ENCODE measurements at regions not wholly inside any gene's neighbourhood (a gene's known extent, or its start where the extent isn't known, plus 50 kb on each side); places are given as distances from the start of the nearest gene placed in this dataset.

DNA sequence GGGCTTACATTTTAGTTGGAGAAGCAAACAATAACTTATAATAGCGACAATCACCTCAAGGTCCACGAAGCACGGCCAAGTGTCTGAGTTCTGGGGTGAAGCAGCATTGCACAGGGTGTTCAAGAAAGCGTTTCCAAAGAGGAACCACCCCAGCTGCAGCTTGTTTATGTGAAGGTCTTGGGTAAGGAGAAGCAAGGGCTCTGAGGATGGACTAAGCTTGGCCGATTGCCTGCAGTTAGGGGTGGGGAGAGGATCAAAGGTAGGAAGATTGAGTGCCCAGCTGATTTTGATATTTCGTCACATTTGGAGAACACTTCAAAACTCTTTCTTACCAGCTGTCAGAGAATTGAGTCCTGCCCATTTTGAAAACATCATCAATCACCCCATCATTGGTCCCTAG lies 321.6 kb upstream of the DNAJC19 start:
- peaks cover 2% of the 10 kb centered on the region for H3K4me1 ChIP-seq (ENCODE audit: insufficient read depth)
- H3K36me3 ChIP-seq (ENCODE audit: insufficient read depth) = no peaks in the 10 kb centered on the region
- no peak for DNase-seq (ENCODE audit: extremely low spot score)
- H3K4me3 ChIP-seq (ENCODE audit: low read depth, low read length) = no peak overlapping the region
- H3K27ac ChIP-seq (ENCODE audit: low read depth) = no peak overlapping the region
- WGBS = 58% methylated on average over 6 of the region's 6 CpGs

DNA sequence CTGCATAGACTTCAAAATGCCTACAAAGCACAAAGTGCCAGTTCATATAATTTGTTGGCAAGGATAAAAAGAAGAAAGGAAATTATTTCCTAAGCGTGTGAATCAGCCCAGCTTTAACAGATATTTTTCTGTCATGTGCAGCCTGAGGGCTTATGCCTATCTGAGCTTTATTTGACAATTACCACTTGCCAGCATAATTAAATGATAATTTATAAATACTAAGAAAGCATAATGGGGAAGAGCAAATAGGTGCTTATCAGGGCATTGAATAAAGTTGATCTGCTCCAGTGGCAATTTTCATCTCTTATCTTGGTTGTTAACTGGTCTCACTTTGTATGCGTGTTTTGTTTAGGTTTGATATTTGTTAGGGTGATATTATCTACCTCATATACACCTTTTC lies 313.4 kb upstream of the DNAJC19 start:
- Histone ChIP-seq H3K4me1 (ENCODE audit: insufficient read depth) (no peaks in the 10 kb centered on the region), H3K4me3 (ENCODE audit: low read depth, low read length) (no peak overlapping the region), H3K27ac (ENCODE audit: low read depth) (no peak overlapping the region), H3K36me3 (ENCODE audit: insufficient read depth) (no peaks in the 10 kb centered on the region)
- WGBS = 70% methylated on average over 2 of the region's 2 CpGs
- DNase-seq (ENCODE audit: extremely low spot score) = no peak

- WGBS = 52% methylated on average over 2 of the region's 2 CpGs
- no peak for DNase-seq (ENCODE audit: extremely low spot score)
- H3K27ac ChIP-seq (ENCODE audit: low read depth) = no peak overlapping the region
- H3K4me1 ChIP-seq (ENCODE audit: insufficient read depth) = no peaks in the 10 kb centered on the region
- H3K36me3 ChIP-seq (ENCODE audit: insufficient read depth) = no peaks in the 10 kb centered on the region
- H3K4me3 ChIP-seq (ENCODE audit: low read depth, low read length) = no peak overlapping the region
Observed at GRCh38 chr3:181300033-181300432, 310.5 kb upstream of the DNAJC19 start.

DNA sequence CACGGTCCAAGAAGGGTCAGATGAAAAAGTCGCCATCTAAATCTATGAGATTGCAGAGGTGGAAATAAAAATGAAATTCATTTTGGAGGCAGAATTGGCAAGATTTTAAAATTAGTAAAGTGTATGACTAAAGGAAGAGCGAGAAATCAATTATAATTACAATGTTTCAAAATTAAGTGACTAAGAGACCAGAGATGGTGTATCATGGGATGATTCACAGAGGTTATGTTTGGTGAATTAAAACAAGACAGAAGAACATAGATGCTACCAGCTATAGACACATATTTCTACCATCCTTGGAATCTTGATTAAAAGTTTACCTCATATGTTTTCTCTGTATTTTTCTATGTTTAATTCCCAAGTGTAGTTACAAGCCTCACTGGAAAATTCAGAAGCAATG lies 308.9 kb upstream of the DNAJC19 start:
- no peaks in the 10 kb centered on the region for H3K36me3 ChIP-seq (ENCODE audit: insufficient read depth)
- no peaks in the 10 kb centered on the region for H3K4me1 ChIP-seq (ENCODE audit: insufficient read depth)
- 86% methylated on average over 3 of the region's 3 CpGs for WGBS
- DNase-seq (ENCODE audit: extremely low spot score) = no peak
- no peak overlapping the region for H3K4me3 ChIP-seq (ENCODE audit: low read depth, low read length)
- H3K27ac ChIP-seq (ENCODE audit: low read depth) = no peak overlapping the region

DNA sequence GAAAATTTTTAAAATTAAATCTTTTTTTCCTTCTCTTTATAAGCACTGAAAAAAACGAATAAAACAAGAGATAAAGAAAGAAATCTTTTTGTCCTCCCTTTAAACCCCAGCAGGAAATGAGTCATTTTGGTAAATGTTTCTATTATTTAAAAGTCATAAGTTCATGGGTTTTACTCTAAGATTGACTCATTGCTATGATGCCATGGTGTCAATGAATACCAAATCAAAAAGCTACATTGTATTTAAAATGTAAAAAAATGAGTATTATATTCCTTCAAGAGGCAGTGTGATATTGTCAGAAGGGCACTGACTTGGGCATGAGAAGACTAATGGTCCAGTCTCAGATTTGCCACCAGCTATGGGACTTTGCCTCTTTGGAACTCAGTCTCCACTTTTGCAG lies 303.4 kb upstream of the DNAJC19 start:
- 20% methylated on average over 1 of the region's 1 CpG for WGBS
- H3K27ac ChIP-seq (ENCODE audit: low read depth) = no peak overlapping the region
- H3K4me3 ChIP-seq (ENCODE audit: low read depth, low read length) = no peak overlapping the region
- no peaks in the 10 kb centered on the region for H3K36me3 ChIP-seq (ENCODE audit: insufficient read depth)
- H3K4me1 ChIP-seq (ENCODE audit: insufficient read depth) = no peaks in the 10 kb centered on the region
- DNase-seq (ENCODE audit: extremely low spot score) = no peak

GRCh38 chr3:181290941-181291340 lies 301.4 kb upstream of the DNAJC19 start:
- no peak overlapping the region for H3K4me3 ChIP-seq (ENCODE audit: low read depth, low read length)
- 59% methylated on average over 3 of the region's 3 CpGs for WGBS
- DNase-seq (ENCODE audit: extremely low spot score) = no peak
- H3K36me3 ChIP-seq (ENCODE audit: insufficient read depth) = no peaks in the 10 kb centered on the region
- no peaks in the 10 kb centered on the region for H3K4me1 ChIP-seq (ENCODE audit: insufficient read depth)
- no peak overlapping the region for H3K27ac ChIP-seq (ENCODE audit: low read depth)

- H3K4me1 ChIP-seq (ENCODE audit: insufficient read depth) = no peaks in the 10 kb centered on the region
- 84% methylated on average over 4 of the region's 4 CpGs for WGBS
- H3K4me3 ChIP-seq (ENCODE audit: low read depth, low read length) = no peak overlapping the region
- no peak for DNase-seq (ENCODE audit: extremely low spot score)
- no peaks in the 10 kb centered on the region for H3K36me3 ChIP-seq (ENCODE audit: insufficient read depth)
- H3K27ac ChIP-seq (ENCODE audit: low read depth) = no peak overlapping the region
Observed at GRCh38 chr3:181289306-181289705, 299.8 kb upstream of the DNAJC19 start.

GRCh38 chr3:181288145-181288544 lies 298.6 kb upstream of the DNAJC19 start:
- no peak for DNase-seq (ENCODE audit: extremely low spot score)
- WGBS = 48% methylated on average over 3 of the region's 3 CpGs

GRCh38 chr3:181279239-181279565 lies 289.7 kb upstream of the DNAJC19 start:
- Histone ChIP-seq H3K36me3 (ENCODE audit: insufficient read depth) (no peaks in the 10 kb centered on the region), H3K4me3 (ENCODE audit: low read depth, low read length) (no peak overlapping the region), H3K27ac (ENCODE audit: low read depth) (no peak overlapping the region), H3K4me1 (ENCODE audit: insufficient read depth) (no peaks in the 10 kb centered on the region)
- DNase-seq (ENCODE audit: extremely low spot score) = no peak
- 77% methylated on average over 2 of the region's 2 CpGs for WGBS

More at GRCh38 chr3:181288145-181288544, 298.6 kb upstream of the DNAJC19 start:
- H3K27ac ChIP-seq (ENCODE audit: low read depth) = no peak overlapping the region
- H3K36me3 ChIP-seq (ENCODE audit: insufficient read depth) = no peaks in the 10 kb centered on the region
- H3K4me3 ChIP-seq (ENCODE audit: low read depth, low read length) = no peak overlapping the region
- H3K4me1 ChIP-seq (ENCODE audit: insufficient read depth) = no peaks in the 10 kb centered on the region

- Histone ChIP-seq H3K27ac (ENCODE audit: low read depth) (no peak overlapping the region), H3K4me1 (ENCODE audit: insufficient read depth) (no peaks in the 10 kb centered on the region), H3K36me3 (ENCODE audit: insufficient read depth) (no peaks in the 10 kb centered on the region), H3K4me3 (ENCODE audit: low read depth, low read length) (no peak overlapping the region)
- DNase-seq (ENCODE audit: extremely low spot score) = no peak
- 49% methylated on average over 5 of the region's 5 CpGs for WGBS
Observed at GRCh38 chr3:181278468-181279238, 289.1 kb upstream of the DNAJC19 start.

DNA sequence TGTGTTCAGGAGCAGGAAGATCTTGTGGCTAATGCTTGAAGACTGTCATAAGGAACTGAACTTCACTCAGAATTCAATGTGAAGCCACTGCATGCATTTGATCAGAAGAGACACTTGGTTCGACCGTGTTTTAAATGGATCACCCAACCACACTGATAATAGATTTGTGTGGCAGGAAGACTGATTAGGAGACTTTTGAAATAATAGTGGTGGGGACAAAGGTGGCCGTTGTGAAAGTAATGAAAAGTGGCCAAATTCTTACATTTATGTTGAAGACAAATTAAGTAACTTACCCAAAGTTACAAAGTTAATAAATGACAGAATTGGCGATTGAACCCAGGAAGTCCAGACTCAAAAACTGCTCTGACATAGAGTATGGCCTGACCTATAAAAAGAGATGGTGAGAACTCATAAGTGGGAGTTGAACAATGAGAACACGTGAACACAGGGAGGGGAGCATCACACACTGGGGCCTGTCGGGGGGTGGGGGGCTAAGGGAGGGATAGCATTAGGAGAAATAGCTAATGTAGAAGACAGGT lies 286.9 kb upstream of the DNAJC19 start:
- no peak overlapping the region for H3K27ac ChIP-seq (ENCODE audit: low read depth)
- H3K4me3 ChIP-seq (ENCODE audit: low read depth, low read length) = no peak overlapping the region
- WGBS = 79% methylated on average over 6 of the region's 6 CpGs
- no peak for DNase-seq (ENCODE audit: extremely low spot score)
- no peaks in the 10 kb centered on the region for H3K36me3 ChIP-seq (ENCODE audit: insufficient read depth)
- no peaks in the 10 kb centered on the region for H3K4me1 ChIP-seq (ENCODE audit: insufficient read depth)

GRCh38 chr3:181274025-181274424 lies 284.5 kb upstream of the DNAJC19 start:
- Histone ChIP-seq H3K4me3 (ENCODE audit: low read depth, low read length) (no peak overlapping the region), H3K36me3 (ENCODE audit: insufficient read depth) (no peaks in the 10 kb centered on the region), H3K4me1 (ENCODE audit: insufficient read depth) (no peaks in the 10 kb centered on the region), H3K27ac (ENCODE audit: low read depth) (no peak overlapping the region)
- no peak for DNase-seq (ENCODE audit: extremely low spot score)
- 78% methylated on average over 1 of the region's 1 CpG for WGBS

DNA sequence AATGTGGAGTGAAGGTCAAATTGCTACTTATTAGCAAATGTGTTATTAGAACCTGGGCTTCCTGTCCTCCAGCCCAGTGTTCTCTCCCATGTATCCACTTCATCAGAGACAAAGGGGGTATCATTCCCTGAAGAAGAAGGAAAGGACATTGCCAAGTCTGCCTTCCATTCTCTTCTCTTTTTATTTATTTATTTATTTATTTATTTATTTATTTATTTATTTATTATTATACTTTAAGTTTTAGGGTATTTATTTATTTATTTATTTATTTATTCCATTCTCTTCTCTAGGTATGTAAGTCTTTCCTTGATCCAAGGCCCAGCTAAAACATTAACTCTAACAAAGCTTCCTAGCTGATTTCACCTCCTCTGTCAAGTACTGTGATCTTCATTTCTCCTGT lies 277.8 kb upstream of the DNAJC19 start:
- no peak overlapping the region for H3K27ac ChIP-seq (ENCODE audit: low read depth)
- no peak overlapping the region for H3K4me3 ChIP-seq (ENCODE audit: low read depth, low read length)
- DNase-seq (ENCODE audit: extremely low spot score) = no peak
- H3K4me1 ChIP-seq (ENCODE audit: insufficient read depth) = no peaks in the 10 kb centered on the region
- peaks cover 1% of the 10 kb centered on the region for H3K36me3 ChIP-seq (ENCODE audit: insufficient read depth)

GRCh38 chr3:181265750-181266333 lies 276.3 kb upstream of the DNAJC19 start:
- Histone ChIP-seq H3K36me3 (ENCODE audit: insufficient read depth) (peaks cover 1% of the 10 kb centered on the region), H3K4me3 (ENCODE audit: low read depth, low read length) (peak overlapping the region; percentile 9), H3K4me1 (ENCODE audit: insufficient read depth) (no peaks in the 10 kb centered on the region), H3K27ac (ENCODE audit: low read depth) (no peak overlapping the region)
- WGBS = 57% methylated on average over 4 of the region's 4 CpGs
- no peak for DNase-seq (ENCODE audit: extremely low spot score)

Data from urinary bladder (tissue), 3 donors.